Activated CD4-positive, alpha-beta memory T cell treated with anti-CD3 and anti-CD28 coated beads for 36 hours (primary cell): ENCODE measurements at regions not wholly inside any gene's neighbourhood (a gene's known extent, or its start where the extent isn't known, plus 50 kb on each side); places are given as distances from the start of the nearest gene placed in this dataset.

ENCODE experiments used
- CTCF ChIA-PET: fragments of 350-600 bp; sonication (Branson Sonifier 250); formaldehyde crosslinking; loops from one replicate; lab custom pipeline; 2021; ENCODE audit warnings: antibody characterized with exemption, inconsistent platforms; lab: Charles Lee
- POLR2A ChIA-PET: fragments of 350-600 bp; sonication (Branson Sonifier 250); formaldehyde crosslinking; loops from one replicate; lab custom pipeline; 2021; ENCODE audit warnings: antibody characterized with exemption; lab: Charles Lee
- DNase-seq: peaks from one replicate; pipeline ENCODE4 v3.0.0-alpha.2; 2020
- H3K27ac Mint-ChIP-seq: one replicate; pipeline ENCODE4 v1.8.0; 2021; ENCODE audit warnings: mixed read lengths
- H3K27me3 Mint-ChIP-seq: one replicate; pipeline ENCODE4 v1.8.0; 2021; ENCODE audit warnings: mixed read lengths
- H3K36me3 Mint-ChIP-seq: one replicate; pipeline ENCODE4 v1.8.0; 2021; ENCODE audit warnings: mixed read lengths
- H3K4me1 Mint-ChIP-seq: one replicate; pipeline ENCODE4 v1.8.0; 2021; ENCODE audit warnings: low read depth, mixed read lengths
- H3K4me3 Mint-ChIP-seq: one replicate; pipeline ENCODE4 v1.8.0; 2021; ENCODE audit warnings: mild to moderate bottlenecking, mixed read lengths
- H3K9me3 Mint-ChIP-seq: one replicate; pipeline ENCODE4 v1.8.0; 2021; ENCODE audit warnings: mixed read lengths
- intact Hi-C: fragments of 100-400 bp; cut with micrococcal nuclease; formaldehyde crosslinking; loops from one replicate; pipeline ENCODE4 v1.15.1; 2023

- intact Hi-C loops, result no loop called here
- H3K27ac Mint-ChIP-seq, result no peak overlapping the region
- peaks cover 4% of the 10 kb centered on the region for H3K9me3 Mint-ChIP-seq
- CTCF ChIA-PET, result no interaction called here
- H3K4me3 Mint-ChIP-seq, result no peak overlapping the region
- POLR2A ChIA-PET, result no interaction called here
- DNase-seq, result no peak
- no peaks in the 10 kb centered on the region for H3K36me3 Mint-ChIP-seq
- H3K27me3 Mint-ChIP-seq, result no peaks in the 10 kb centered on the region
- no peaks in the 10 kb centered on the region for H3K4me1 Mint-ChIP-seq
Observed at GRCh38 chr18:25423760-25424159, 71.8 kb upstream of the ZNF521 start.

DNA sequence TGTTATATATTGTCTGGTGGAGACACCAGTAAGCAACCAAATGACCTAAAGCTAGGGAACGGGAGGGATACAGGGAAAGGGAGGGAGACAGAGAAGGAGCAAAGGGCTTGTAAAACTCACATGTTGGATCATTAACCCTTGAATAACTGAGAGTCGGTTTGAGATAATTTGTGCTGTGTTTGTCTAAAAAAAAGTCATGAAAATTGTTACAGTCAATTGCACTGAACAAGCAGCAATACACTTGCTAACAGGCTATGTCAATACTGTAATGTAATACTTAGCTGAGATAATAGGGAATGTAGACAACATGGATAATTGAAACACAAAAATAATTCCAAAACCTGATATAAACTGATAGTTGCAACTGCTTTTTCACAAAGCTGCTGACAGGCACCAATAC, 71.3 kb upstream of the ZNF521 start:
- no peaks in the 10 kb centered on the region for H3K27me3 Mint-ChIP-seq
- ChIA-PET CTCF (no interaction called here), POLR2A (no interaction called here)
- H3K4me3 Mint-ChIP-seq, result no peak overlapping the region
- H3K9me3 Mint-ChIP-seq, result peaks cover 4% of the 10 kb centered on the region
- DNase-seq, result no peak
- H3K4me1 Mint-ChIP-seq, result no peaks in the 10 kb centered on the region
- no peak overlapping the region for H3K27ac Mint-ChIP-seq
- no peaks in the 10 kb centered on the region for H3K36me3 Mint-ChIP-seq
- intact Hi-C loops, result no loop called here

DNA sequence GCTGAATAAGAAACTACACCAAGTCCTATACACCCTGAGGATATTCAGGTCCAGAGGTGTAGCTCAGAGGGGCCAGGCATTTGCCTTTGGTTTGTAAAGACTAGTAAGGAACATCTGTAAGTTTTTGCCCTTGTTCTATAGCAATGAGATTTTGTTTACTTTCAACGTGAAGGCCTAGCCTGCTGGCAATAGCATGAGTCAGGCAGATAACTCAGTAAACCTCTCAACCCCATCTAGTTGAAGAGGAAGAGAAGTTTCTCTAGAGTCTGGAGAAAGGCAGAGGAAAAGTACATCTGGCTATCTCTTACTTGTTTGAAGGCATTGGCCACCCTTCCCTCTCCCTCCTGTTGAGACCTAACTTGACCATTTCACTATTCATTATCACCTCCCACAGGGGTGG, 70.3 kb upstream of the ZNF521 start:
- Mint-ChIP-seq H3K9me3 (peaks cover 2% of the 10 kb centered on the region), H3K36me3 (no peaks in the 10 kb centered on the region), H3K27ac (no peak overlapping the region), H3K4me3 (no peak overlapping the region), H3K4me1 (no peaks in the 10 kb centered on the region), H3K27me3 (no peaks in the 10 kb centered on the region)
- intact Hi-C loops, result no loop called here
- no peak for DNase-seq
- POLR2A ChIA-PET, result no interaction called here
- CTCF ChIA-PET, result no interaction called here

DNA sequence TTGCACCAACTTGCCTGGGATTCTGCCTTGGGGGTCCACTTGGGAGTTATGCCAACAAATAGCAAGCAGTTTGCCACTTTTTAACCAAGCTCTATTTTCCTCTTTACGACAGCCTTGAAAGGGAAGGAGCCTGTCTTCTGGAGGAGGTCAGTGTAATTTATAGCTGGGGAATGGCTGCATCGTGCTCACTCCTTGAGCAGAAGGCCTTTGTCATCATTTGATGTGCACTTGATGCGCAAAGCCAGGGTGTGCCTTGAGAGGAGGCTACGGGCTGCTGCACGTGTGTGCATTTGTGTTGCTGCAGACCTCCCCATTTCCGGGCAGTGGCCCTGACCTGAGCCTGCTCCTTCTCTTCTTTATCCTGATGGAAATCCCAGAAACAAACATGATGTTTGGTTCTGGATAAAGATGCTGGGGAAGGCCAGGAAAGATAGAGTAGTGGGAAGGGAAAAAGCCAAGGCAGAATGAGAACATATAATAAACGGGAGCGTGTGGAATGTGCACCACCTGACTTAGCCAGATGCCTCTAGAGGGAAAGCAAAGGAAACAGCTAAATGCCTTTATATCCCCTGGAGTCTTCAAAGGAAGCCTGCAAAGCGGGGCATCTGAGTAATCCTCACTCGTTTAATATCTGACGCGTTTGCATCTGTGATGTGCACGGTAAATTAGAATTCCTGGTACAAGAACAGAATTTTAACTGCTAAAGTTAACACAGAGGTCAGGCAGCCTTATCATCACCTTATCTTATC, 68.3 kb upstream of the ZNF521 start:
- ChIA-PET CTCF (no interaction called here), POLR2A (no interaction called here)
- intact Hi-C loops, result no loop called here
- H3K36me3 Mint-ChIP-seq, result no peaks in the 10 kb centered on the region
- no peaks in the 10 kb centered on the region for H3K9me3 Mint-ChIP-seq
- H3K27me3 Mint-ChIP-seq, result no peaks in the 10 kb centered on the region
- H3K4me1 Mint-ChIP-seq, result no peaks in the 10 kb centered on the region
- H3K4me3 Mint-ChIP-seq, result no peak overlapping the region
- H3K27ac Mint-ChIP-seq, result no peak overlapping the region
- DNase-seq, result no peak

DNA sequence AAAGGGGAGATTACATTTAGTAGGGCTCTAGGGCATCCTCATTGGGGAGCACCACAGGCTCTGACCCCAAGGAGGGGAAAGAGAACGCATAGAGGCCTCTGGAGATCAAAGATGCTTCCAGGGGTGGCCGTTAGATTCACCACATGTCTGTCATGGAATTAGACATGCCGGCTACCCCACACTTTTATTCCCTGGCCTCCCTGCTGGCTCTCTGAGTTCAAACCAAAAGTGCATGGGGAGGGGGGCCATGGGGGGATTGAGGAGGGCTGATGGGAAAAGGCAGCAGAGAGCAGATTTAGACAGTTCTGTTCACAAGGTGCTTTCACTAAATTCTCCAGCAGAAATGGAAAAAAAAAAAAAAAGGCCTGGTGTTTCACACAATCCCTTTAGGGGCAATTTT, 64.4 kb upstream of the ZNF521 start:
- ChIA-PET POLR2A (no interaction called here), CTCF (no interaction called here)
- Mint-ChIP-seq H3K4me3 (no peak overlapping the region), H3K36me3 (no peaks in the 10 kb centered on the region), H3K27me3 (no peaks in the 10 kb centered on the region), H3K9me3 (no peaks in the 10 kb centered on the region), H3K4me1 (no peaks in the 10 kb centered on the region), H3K27ac (no peak overlapping the region)
- DNase-seq, result no peak
- intact Hi-C loops, result no loop called here

GRCh38 chr18:25409971-25410370, 58.0 kb upstream of the ZNF521 start:
- Mint-ChIP-seq H3K4me1 (no peaks in the 10 kb centered on the region), H3K27me3 (no peaks in the 10 kb centered on the region), H3K36me3 (no peaks in the 10 kb centered on the region), H3K27ac (no peak overlapping the region), H3K4me3 (no peak overlapping the region), H3K9me3 (no peaks in the 10 kb centered on the region)
- ChIA-PET POLR2A (no interaction called here), CTCF (interaction anchor here (0.7 kb wide), 1 partner anchor 234 kb away, joined by 3 read pairs; no protein-coding TSS in a partner anchor)
- DNase-seq, result no peak
- intact Hi-C loops, result no loop called here

DNA sequence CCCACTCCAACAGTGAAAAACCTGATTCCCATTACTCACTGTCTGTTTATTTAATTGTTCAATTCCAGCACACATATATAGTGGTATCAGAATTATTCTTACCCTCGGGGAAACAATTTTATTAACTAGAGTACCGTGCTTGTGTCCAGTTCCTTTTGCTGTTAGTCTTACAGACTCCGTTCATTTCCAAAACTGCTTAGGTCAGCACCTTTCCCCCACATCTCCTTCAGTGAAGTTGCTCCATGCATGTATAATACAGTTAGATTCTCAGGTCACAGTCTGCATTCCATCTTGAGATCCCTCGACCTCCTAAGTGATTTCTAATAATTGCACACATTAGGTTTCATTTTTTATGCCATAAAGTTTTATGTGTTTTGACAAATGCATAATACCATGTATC, 56.3 kb upstream of the ZNF521 start:
- Mint-ChIP-seq H3K9me3 (no peaks in the 10 kb centered on the region), H3K27me3 (no peaks in the 10 kb centered on the region), H3K4me1 (no peaks in the 10 kb centered on the region), H3K4me3 (no peak overlapping the region), H3K36me3 (no peaks in the 10 kb centered on the region), H3K27ac (no peak overlapping the region)
- no peak for DNase-seq
- intact Hi-C loops, result no loop called here
- POLR2A ChIA-PET, result no interaction called here
- CTCF ChIA-PET, result no interaction called here
